H9 (cell line): ENCODE measurements at regions not wholly inside any gene's neighbourhood (a gene's known extent, or its start where the extent isn't known, plus 50 kb on each side); places are given as distances from the start of the nearest gene placed in this dataset.

Experiments used
- DNase-seq: peaks from one replicate; pipeline ENCODE4 v3.0.0-alpha.2; 2017
- H2AFZ ChIP-seq: one replicate; pipeline ENCODE4 v1.6.1; 2013; ENCODE audit warnings: mild to moderate bottlenecking, low read length, control low read depth, moderate library complexity
- H2AK5ac ChIP-seq: 2 replicates; pipeline ENCODE4 v1.6.1; 2013; ENCODE audit warnings: low read length, control low read depth, mixed read lengths; ENCODE audit not compliant: insufficient read length
- H2BK120ac ChIP-seq: one replicate; pipeline ENCODE4 v1.6.1; 2013; ENCODE audit warnings: low read depth, mild to moderate bottlenecking, low read length, control low read depth, inconsistent platforms; ENCODE audit not compliant: poor library complexity, severe bottlenecking
- H2BK12ac ChIP-seq: 2 replicates; pipeline ENCODE4 v1.6.1; 2013; ENCODE audit warnings: low read length, control low read depth, mixed read lengths, low read depth; ENCODE audit not compliant: insufficient read length
- H2BK15ac ChIP-seq: 2 replicates; pipeline ENCODE4 v1.6.1; 2013; ENCODE audit warnings: low read depth, low read length, control low read depth
- H2BK20ac ChIP-seq: one replicate; pipeline ENCODE4 v1.6.1; 2013; ENCODE audit warnings: low read depth, mild to moderate bottlenecking, low read length, control low read depth, inconsistent platforms; ENCODE audit not compliant: poor library complexity, severe bottlenecking
- H2BK5ac ChIP-seq: 2 replicates; pipeline ENCODE4 v1.6.1; 2013; ENCODE audit warnings: low read length, control low read depth, mixed read lengths; ENCODE audit not compliant: insufficient read length
- H3K14ac ChIP-seq: 2 replicates; pipeline ENCODE4 v1.6.1; 2013; ENCODE audit warnings: low read length, control low read depth; ENCODE audit not compliant: insufficient read depth
- H3K18ac ChIP-seq: 2 replicates; pipeline ENCODE4 v1.6.1; 2013; ENCODE audit warnings: low read depth, mild to moderate bottlenecking, mixed read lengths, low read length, control low read depth; ENCODE audit not compliant: insufficient read length
- H3K23ac ChIP-seq: 2 replicates; pipeline ENCODE4 v1.6.1; 2013; ENCODE audit warnings: low read length, control low read depth, mixed read lengths, low read depth; ENCODE audit not compliant: insufficient read length
- H3K23me2 ChIP-seq: 2 replicates; pipeline ENCODE4 v1.6.1; 2013; ENCODE audit warnings: low read depth, mild to moderate bottlenecking, mixed read lengths, low read length, control low read depth; ENCODE audit not compliant: insufficient read length, poor library complexity, severe bottlenecking
- H3K27ac ChIP-seq: 2 replicates; pipeline ENCODE4 v1.5.1; 2013; ENCODE audit warnings: low read length, control low read depth, mixed read lengths, low read depth; ENCODE audit not compliant: insufficient read length
- H3K27me3 ChIP-seq: 2 replicates; pipeline ENCODE4 v1.6.1; 2013; ENCODE audit warnings: low read length, control low read depth, inconsistent platforms; ENCODE audit not compliant: insufficient read depth
- H3K4ac ChIP-seq: 2 replicates; pipeline ENCODE4 v1.6.1; 2013; ENCODE audit warnings: low read depth, mild to moderate bottlenecking, control low read depth, inconsistent platforms, low read length, moderate library complexity
- H3K4me1 ChIP-seq: 2 replicates; pipeline ENCODE4 v1.6.1; 2013; ENCODE audit warnings: low read length, control low read depth, inconsistent platforms; ENCODE audit not compliant: insufficient read depth
- H3K4me2 ChIP-seq: 2 replicates; pipeline ENCODE4 v1.6.1; 2013; ENCODE audit warnings: low read length, control low read depth, mixed read lengths; ENCODE audit not compliant: insufficient read length, insufficient read depth
- H3K56ac ChIP-seq: 2 replicates; pipeline ENCODE4 v1.6.1; 2013; ENCODE audit warnings: low read depth, mild to moderate bottlenecking, mixed read lengths, low read length, control low read depth; ENCODE audit not compliant: insufficient read length
- H3K79me1 ChIP-seq: 2 replicates; pipeline ENCODE4 v1.6.1; 2013; ENCODE audit warnings: low read depth, mild to moderate bottlenecking, moderate library complexity, low read length, control low read depth, inconsistent platforms; ENCODE audit not compliant: insufficient read depth, poor library complexity, severe bottlenecking
- H3K79me2 ChIP-seq: 2 replicates; pipeline ENCODE4 v1.6.1; 2013; ENCODE audit warnings: low read length, control low read depth, inconsistent platforms; ENCODE audit not compliant: insufficient read depth
- H3K9ac ChIP-seq: 2 replicates; pipeline ENCODE4 v1.6.1; 2013; ENCODE audit warnings: low read length, control low read depth, mixed read lengths; ENCODE audit not compliant: insufficient read length; ENCODE audit errors: extremely low read depth
- H3K9me3 ChIP-seq: one replicate; pipeline ENCODE4 v1.6.1; 2013; ENCODE audit warnings: low read depth, low read length, inconsistent platforms; ENCODE audit not compliant: control insufficient read depth
- H3T11ph ChIP-seq: one replicate; pipeline ENCODE4 v1.6.1; 2013; ENCODE audit warnings: mild to moderate bottlenecking, low read length, control low read depth, inconsistent platforms
- H4K20me1 ChIP-seq: one replicate; pipeline ENCODE4 v1.6.1; 2013; ENCODE audit not compliant: control insufficient read depth, insufficient read length, insufficient read depth
- H4K5ac ChIP-seq: 2 replicates; pipeline ENCODE4 v1.6.1; 2013; ENCODE audit warnings: low read depth, mild to moderate bottlenecking, mixed read lengths, low read length, control low read depth; ENCODE audit not compliant: insufficient read length
- H4K8ac ChIP-seq: replicated peaks from 2 replicates; pipeline ENCODE4 v1.6.1; 2013; ENCODE audit warnings: low read length, control low read depth, mixed read lengths, low read depth; ENCODE audit not compliant: insufficient read length
- H4K91ac ChIP-seq: 2 replicates; pipeline ENCODE4 v1.6.1; 2013; ENCODE audit warnings: low read depth, mild to moderate bottlenecking, moderate library complexity, mixed read lengths, low read length, control low read depth; ENCODE audit not compliant: insufficient read length
- H3K27ac Mint-ChIP-seq, 3 experiments: 2 replicates in 2 of 3; 3 replicates in 1 of 3; pipeline ENCODE4 v1.8.0; 2020 to 2021; ENCODE audit warnings: mixed read lengths in 3 of 3, mild to moderate bottlenecking in 1 of 3, moderate library complexity in 1 of 3
- H3K27me3 Mint-ChIP-seq: 2 replicates; pipeline ENCODE4 v1.8.0; 2021; ENCODE audit warnings: low read depth, mild to moderate bottlenecking, moderate library complexity, mixed read lengths
- H3K36me3 Mint-ChIP-seq, 3 experiments: 2 replicates in 2 of 3; 3 replicates in 1 of 3; pipeline ENCODE4 v1.8.0; 2020 to 2021; ENCODE audit warnings: low read depth in 3 of 3, mixed read lengths in 3 of 3; ENCODE audit not compliant: insufficient read depth in 1 of 3
- H3K4me1 Mint-ChIP-seq, 2 experiments: 2 replicates each; pipeline ENCODE4 v1.8.0; 2020; ENCODE audit warnings: mixed read lengths in 2 of 2
- H3K4me3 Mint-ChIP-seq, 2 experiments: 2 replicates in 1 of 2; 3 replicates in 1 of 2; pipeline ENCODE4 v1.8.0; 2020 to 2021; ENCODE audit warnings: mild to moderate bottlenecking in 2 of 2, mixed read lengths in 2 of 2, moderate library complexity in 1 of 2
- H3K9me3 Mint-ChIP-seq, 2 experiments: 2 replicates in 1 of 2; 3 replicates in 1 of 2; pipeline ENCODE4 v1.8.0; 2020; ENCODE audit warnings: mild to moderate bottlenecking in 2 of 2, mixed read lengths in 2 of 2, moderate library complexity in 1 of 2
- CTCF ChIP-seq: fragments of 200-600 bp; sonication (generic); conservative IDR thresholded peaks from 3 replicates; pipeline ENCODE4 v1.8.0; 2021; ENCODE audit warnings: antibody characterized with exemption, mild to moderate bottlenecking
- WGBS: extraction: QIAGEN DNeasy Blood & Tissue Kit; methylation state at CpG from one replicate; pipeline ENCODE4 v1.1.7; 2013; ENCODE audit warnings: missing lambda C conversion rate, low lambda C conversion rate, mixed read lengths; ENCODE audit not compliant: insufficient read length; ENCODE audit errors: extremely low coverage; 5-methylcytosine and 5-hydroxymethylcytosine counted together

GRCh38 chr6:81075974-81076373 lies 676.5 kb downstream of the TENT5A start:
- Histone ChIP-seq H3K56ac (no peak overlapping the region), H3K18ac (no peak overlapping the region), H3K79me1 (no peaks in the 10 kb centered on the region), H3K23me2 (no peaks in the 10 kb centered on the region), H3K27me3 (no peaks in the 10 kb centered on the region), H4K20me1 (no peaks in the 10 kb centered on the region), H2AK5ac (no peak overlapping the region), H2BK15ac (no peak overlapping the region), H2BK120ac (no peak overlapping the region), H3K4me1 (no peaks in the 10 kb centered on the region), H3K27ac (no peak overlapping the region), H3K4ac (no peak overlapping the region), H3K9me3 (no peaks in the 10 kb centered on the region), H3T11ph (no peak overlapping the region), H3K14ac (no peak overlapping the region), H2BK20ac (no peak overlapping the region), H2BK5ac (no peak overlapping the region), H4K8ac (no peak overlapping the region), H3K9ac (no peak overlapping the region), H2BK12ac (no peak overlapping the region), H3K23ac (no peak overlapping the region), H3K79me2 (no peaks in the 10 kb centered on the region), H4K5ac (no peak overlapping the region), H4K91ac (no peak overlapping the region), H2AFZ (peak overlapping the region; percentile 79), H3K4me2 (no peak overlapping the region)
- H3K36me3 Mint-ChIP-seq = no peaks in the 10 kb centered on the region
- no CpG with 5 or more reads among the region's 5 CpGs for WGBS
- H3K27me3 Mint-ChIP-seq = no peaks in the 10 kb centered on the region
- no peak overlapping the region for H3K4me3 Mint-ChIP-seq
- no peak overlapping the region for H3K27ac Mint-ChIP-seq
- TF ChIP-seq CTCF = peak; percentile 77
- peak; percentile 64 for DNase-seq
- H3K4me1 Mint-ChIP-seq = peaks cover 2 to 3% of the 10 kb centered on the region in 2 experiments; a peak in 2 of 4 replicates
- no peaks in the 10 kb centered on the region for H3K9me3 Mint-ChIP-seq
